Gastroesophageal sphincter (tissue), 4 donors: ENCODE measurements at regions not wholly inside any gene's neighbourhood (a gene's known extent, or its start where the extent isn't known, plus 50 kb on each side); places are given as distances from the start of the nearest gene placed in this dataset.
"Not testable (repeated sequence)": the region's sequence is repeated elsewhere in the genome, so short reads cannot be mapped to it uniquely, and the experiment has no call there.

Experiments used
- ATAC-seq: fragments of 150-250 bp; one replicate; pipeline ENCODE4 v1.9.1; 2016; ENCODE audit warnings: mild to moderate bottlenecking, moderate library complexity
- H3K27ac ChIP-seq, 4 donors: fragments of 200-600 bp; sonication (generic) in 3 of 4; 1 replicate in 3 of 4; 2 replicates in 1 of 4; pipeline ENCODE4 v1.5.1; 2016 to 2019
- H3K27me3 ChIP-seq: fragments of 200-600 bp; sonication (generic); one replicate; pipeline ENCODE4 v1.5.1; 2019
- H3K36me3 ChIP-seq, 2 donors: fragments of 200-600 bp; sonication (generic); one replicate each; pipeline ENCODE4 v1.5.1; 2019; ENCODE audit warnings: control low read depth in 1 of 2
- H3K4me1 ChIP-seq, 3 donors: fragments of 200-600 bp; sonication (generic); 1 replicate in 2 of 3; 2 replicates in 1 of 3; pipeline ENCODE4 v1.5.1; 2016 to 2019; ENCODE audit warnings: control low read depth in 2 of 3
- H3K4me3 ChIP-seq, 2 donors: fragments of 200-600 bp; sonication (generic); one replicate each; pipeline ENCODE4 v1.5.1; 2019; ENCODE audit warnings: mild to moderate bottlenecking in 1 of 2, moderate library complexity in 1 of 2
- H3K9me3 ChIP-seq, 3 donors: fragments of 200-600 bp; sonication (generic); one replicate each; pipeline ENCODE4 v1.5.1; 2017 to 2019; ENCODE audit warnings: control low read depth in 2 of 3
- EP300 ChIP-seq: sonication (generic); formaldehyde crosslinking; IDR thresholded peaks from one replicate; pipeline ENCODE4 v1.6.1; 2017; ENCODE audit warnings: antibody characterized with exemption, mild to moderate bottlenecking
- POLR2A ChIP-seq, 2 donors: fragments of 450-650 bp; IDR thresholded peaks; one replicate each; pipeline ENCODE4 v1.6.1; 2017; ENCODE audit warnings: antibody characterized with exemption in 2 of 2, mild to moderate bottlenecking in 2 of 2, moderate library complexity in 1 of 2
- POLR2AphosphoS5 ChIP-seq: sonication (generic); formaldehyde crosslinking; IDR thresholded peaks from one replicate; pipeline ENCODE4 v1.6.1; 2017; ENCODE audit warnings: antibody characterized with exemption
- WGBS, 2 donors: methylation state at CpG; one replicate each; pipeline ENCODE4 v1.1.5; 2018; ENCODE audit warnings: low coverage in 1 of 2; 5-methylcytosine and 5-hydroxymethylcytosine counted together
- TF ChIP-seq, protein P1 (sequence below), 4 experiments: fragments of 200-600 bp in 2 of 4; fragments of 450-650 bp in 2 of 4; sonication (generic) in 1 of 4; IDR thresholded peaks; one replicate each; pipeline ENCODE4 v1.5.1; 2017 to 2019; ENCODE audit warnings: antibody characterized with exemption in 4 of 4, mild to moderate bottlenecking in 2 of 4, moderate library complexity in 2 of 4

- ATAC-seq = no peak
- TF ChIP-seq POLR2A (IDR thresholded peaks at IDR 0.05) = no peak
- H3K27me3 ChIP-seq = no peaks in the 10 kb centered on the region
- H3K4me3 ChIP-seq = no peak overlapping the region
- H3K4me1 ChIP-seq = no peaks in the 10 kb centered on the region
- WGBS, 2 donors = 91 to 95% methylated on average over 2 of the region's 2 CpGs
- no peaks in the 10 kb centered on the region for H3K36me3 ChIP-seq
- H3K9me3 ChIP-seq = no peaks in the 10 kb centered on the region
- no peak overlapping the region for H3K27ac ChIP-seq
These were observed 495.9 kb upstream of the POT1 start for GRCh38 chr7:125425506-125425905.

GRCh38 chr7:125424721-125425120 lies 495.1 kb upstream of the POT1 start:
- no peak for ATAC-seq

DNA sequence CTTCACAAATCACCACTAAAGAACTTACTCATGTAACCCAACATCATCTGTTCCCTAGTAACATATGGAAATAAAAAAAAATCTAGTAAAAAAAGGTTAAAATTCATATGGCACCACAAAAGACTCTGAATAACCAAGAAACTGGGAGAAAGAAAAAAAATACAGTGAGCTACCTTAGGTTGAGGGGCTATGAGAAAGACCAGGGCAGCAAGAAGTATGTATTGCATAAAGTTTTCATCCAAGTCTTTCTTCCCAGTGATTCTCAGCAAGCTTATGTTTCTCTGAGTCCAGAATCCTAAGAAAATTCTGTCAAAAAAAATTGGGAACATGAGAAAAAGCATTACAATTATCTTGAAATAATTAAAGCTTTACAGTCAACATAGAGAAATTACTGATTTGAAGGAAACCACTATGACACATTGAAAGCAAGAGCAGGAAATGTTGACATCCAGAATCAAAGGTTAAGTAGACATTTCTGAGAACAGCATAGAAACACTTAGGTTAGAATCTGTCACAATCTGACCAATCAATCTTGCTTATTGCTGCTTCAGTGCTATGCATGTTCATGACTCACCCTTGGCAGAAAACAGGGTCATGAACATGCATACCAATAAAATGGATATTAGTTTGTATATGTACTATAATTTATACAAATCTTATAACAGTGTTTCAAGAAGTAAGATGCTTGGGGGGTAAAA lies 494.0 kb upstream of the POT1 start:
- no peaks in the 10 kb centered on the region for H3K27me3 ChIP-seq
- no peaks in the 10 kb centered on the region for H3K36me3 ChIP-seq
- no peak overlapping the region for H3K4me3 ChIP-seq
- H3K27ac ChIP-seq = no peak overlapping the region
- peaks cover 0 to under 1% (median 0%) of the 10 kb centered on the region in 3 donors for H3K9me3 ChIP-seq
- no peak for ATAC-seq
- no peak for TF ChIP-seq POLR2A (IDR thresholded peaks at IDR 0.05)
- TF ChIP-seq, protein P1, sequence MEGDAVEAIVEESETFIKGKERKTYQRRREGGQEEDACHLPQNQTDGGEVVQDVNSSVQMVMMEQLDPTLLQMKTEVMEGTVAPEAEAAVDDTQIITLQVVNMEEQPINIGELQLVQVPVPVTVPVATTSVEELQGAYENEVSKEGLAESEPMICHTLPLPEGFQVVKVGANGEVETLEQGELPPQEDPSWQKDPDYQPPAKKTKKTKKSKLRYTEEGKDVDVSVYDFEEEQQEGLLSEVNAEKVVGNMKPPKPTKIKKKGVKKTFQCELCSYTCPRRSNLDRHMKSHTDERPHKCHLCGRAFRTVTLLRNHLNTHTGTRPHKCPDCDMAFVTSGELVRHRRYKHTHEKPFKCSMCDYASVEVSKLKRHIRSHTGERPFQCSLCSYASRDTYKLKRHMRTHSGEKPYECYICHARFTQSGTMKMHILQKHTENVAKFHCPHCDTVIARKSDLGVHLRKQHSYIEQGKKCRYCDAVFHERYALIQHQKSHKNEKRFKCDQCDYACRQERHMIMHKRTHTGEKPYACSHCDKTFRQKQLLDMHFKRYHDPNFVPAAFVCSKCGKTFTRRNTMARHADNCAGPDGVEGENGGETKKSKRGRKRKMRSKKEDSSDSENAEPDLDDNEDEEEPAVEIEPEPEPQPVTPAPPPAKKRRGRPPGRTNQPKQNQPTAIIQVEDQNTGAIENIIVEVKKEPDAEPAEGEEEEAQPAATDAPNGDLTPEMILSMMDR (IDR thresholded peaks at IDR 0.05) = no peak
- TF ChIP-seq POLR2AphosphoS5 = no peak
- no peak for TF ChIP-seq EP300
- H3K4me1 ChIP-seq = no peaks in the 10 kb centered on the region

More at GRCh38 chr7:125424721-125425120, 495.1 kb upstream of the POT1 start:
- no peaks in the 10 kb centered on the region for H3K4me1 ChIP-seq
- 48 to 54% methylated on average over 3 of the region's 3 CpGs for WGBS, 2 donors
- H3K27ac ChIP-seq = no peak overlapping the region
- no peak overlapping the region for H3K4me3 ChIP-seq
- no peaks in the 10 kb centered on the region for H3K36me3 ChIP-seq
- no peaks in the 10 kb centered on the region for H3K9me3 ChIP-seq
- H3K27me3 ChIP-seq = no peaks in the 10 kb centered on the region
- TF ChIP-seq POLR2AphosphoS5 (no peak), POLR2A (IDR thresholded peaks at IDR 0.05) (no peak), EP300 (no peak)
- TF ChIP-seq, protein P1 (IDR thresholded peaks at IDR 0.05) = no peak

- not testable (repeated sequence) for H3K4me3 ChIP-seq, H3K9me3 ChIP-seq, H3K27me3 ChIP-seq, ATAC-seq, H3K4me1 ChIP-seq, H3K36me3 ChIP-seq, H3K27ac ChIP-seq
- WGBS, 2 donors = 69 to 95% methylated on average over 3 of the region's 3 CpGs
These were observed 491.8 kb upstream of the POT1 start for GRCh38 chr7:125421407-125421806.

DNA sequence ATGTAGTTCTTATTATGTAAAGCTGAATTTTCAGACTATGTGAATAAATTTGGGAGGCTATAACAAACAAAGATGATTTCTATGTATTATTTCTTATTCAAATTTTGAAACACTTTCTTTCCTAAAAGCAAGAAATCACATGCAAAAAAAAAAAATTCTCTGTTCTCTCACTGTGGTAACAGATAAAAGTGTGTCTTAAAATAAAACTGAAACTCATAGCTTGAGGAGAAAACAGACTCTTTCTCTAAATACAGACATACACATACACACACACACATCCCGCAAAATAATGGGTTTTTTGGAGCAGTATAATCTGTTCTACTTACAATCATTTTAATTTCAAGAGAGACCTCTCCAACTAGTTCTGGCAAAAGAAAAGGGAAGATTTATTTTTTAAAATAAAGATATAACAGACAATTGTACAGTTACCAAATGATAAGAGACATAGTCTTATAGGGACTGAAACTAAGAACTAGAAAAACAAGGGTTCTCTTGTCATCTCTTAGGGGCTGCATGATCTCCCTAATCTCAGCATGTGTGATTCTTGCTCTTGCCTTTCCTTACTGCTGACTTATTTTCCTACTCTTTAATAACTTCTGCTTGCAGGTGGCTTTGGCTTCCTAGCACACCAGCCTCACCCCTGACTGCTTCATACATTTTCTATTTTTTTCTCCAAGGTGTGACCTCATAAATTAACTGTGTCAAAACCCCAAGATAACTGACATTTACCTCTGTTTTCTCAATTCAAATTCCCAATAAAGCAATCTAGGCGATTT lies 483.5 kb upstream of the POT1 start:
- H3K4me1 ChIP-seq = no peaks in the 10 kb centered on the region
- ATAC-seq = no peak

More for the DNA sequence above, 483.5 kb upstream of the POT1 start:
- no peak overlapping the region for H3K27ac ChIP-seq
- TF ChIP-seq, protein P1 (IDR thresholded peaks at IDR 0.05) = no peak
- TF ChIP-seq EP300 (no peak), POLR2AphosphoS5 (no peak), POLR2A (IDR thresholded peaks at IDR 0.05) (no peak)
- WGBS, 2 donors = 79 to 89% methylated on average over 2 of the region's 2 CpGs
- H3K9me3 ChIP-seq = peaks cover 0 to 3% (median 0%) of the 10 kb centered on the region in 3 donors
- no peak overlapping the region for H3K4me3 ChIP-seq
- H3K36me3 ChIP-seq = no peaks in the 10 kb centered on the region
- no peaks in the 10 kb centered on the region for H3K27me3 ChIP-seq
